ENCODE measurements at regions not wholly inside any gene's neighbourhood (a gene's known extent, or its start where the extent isn't known, plus 50 kb on each side); places are given as distances from the start of the nearest gene placed in this dataset.

DNA sequence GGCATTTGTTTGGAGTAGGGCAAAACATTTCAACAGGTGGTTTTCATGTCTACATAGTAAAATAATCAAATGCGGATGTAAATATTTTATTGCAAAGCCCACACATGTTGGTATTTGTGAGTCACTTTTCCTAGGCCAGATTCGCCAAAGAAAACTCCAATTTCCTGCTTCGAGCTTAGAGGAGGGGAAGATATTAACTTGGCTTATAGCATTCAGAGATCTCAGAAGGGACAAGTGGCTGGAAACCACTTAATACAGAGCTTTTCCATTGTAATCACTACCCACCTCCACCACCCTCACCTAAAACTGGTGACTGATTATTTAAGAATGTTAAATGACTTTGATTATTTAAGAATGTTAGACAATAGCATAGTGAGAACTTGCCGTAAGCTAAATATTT, 530.6 kb upstream of the SPRY2 start:
- Histone ChIP-seq H3K27me3 (ENCODE audit: control insufficient read depth in 2 of 2, insufficient read depth in 2 of 2, low read length in 2 of 2) (no peaks in the 10 kb centered on the region), H3K9me3 (ENCODE audit: control insufficient read depth in 2 of 2, low read length in 2 of 2) (no peaks in the 10 kb centered on the region), H3K36me3 (ENCODE audit: control insufficient read depth in 2 of 2, insufficient read depth in 2 of 2, low read length in 2 of 2) (no peaks in the 10 kb centered on the region), H3K27ac (ENCODE audit: low read depth in 2 of 2, low read length in 2 of 2) (no peak overlapping the region), H3K4me3 (ENCODE audit: low read length in 2 of 2) (no peak overlapping the region), H3K9ac (ENCODE audit: low read depth in 1 of 2, low read length in 2 of 2) (no peak overlapping the region), H3K4me1 (ENCODE audit: control insufficient read depth in 2 of 2, insufficient read depth in 2 of 2, low read length in 2 of 2) (no peaks in the 10 kb centered on the region)

- Histone ChIP-seq H3K27ac (ENCODE audit: low read depth in 2 of 2, low read length in 2 of 2) (no peak overlapping the region), H3K9me3 (ENCODE audit: control insufficient read depth in 2 of 2, low read length in 2 of 2) (no peaks in the 10 kb centered on the region), H3K36me3 (ENCODE audit: control insufficient read depth in 2 of 2, insufficient read depth in 2 of 2, low read length in 2 of 2) (no peaks in the 10 kb centered on the region), H3K9ac (ENCODE audit: low read depth in 1 of 2, low read length in 2 of 2) (no peak overlapping the region), H3K4me3 (ENCODE audit: low read length in 2 of 2) (no peak overlapping the region), H3K27me3 (ENCODE audit: control insufficient read depth in 2 of 2, insufficient read depth in 2 of 2, low read length in 2 of 2) (no peaks in the 10 kb centered on the region), H3K4me1 (ENCODE audit: control insufficient read depth in 2 of 2, insufficient read depth in 2 of 2, low read length in 2 of 2) (no peaks in the 10 kb centered on the region)
Measured at GRCh38 chr13:80870186-80870585, 529.3 kb upstream of the SPRY2 start.

DNA sequence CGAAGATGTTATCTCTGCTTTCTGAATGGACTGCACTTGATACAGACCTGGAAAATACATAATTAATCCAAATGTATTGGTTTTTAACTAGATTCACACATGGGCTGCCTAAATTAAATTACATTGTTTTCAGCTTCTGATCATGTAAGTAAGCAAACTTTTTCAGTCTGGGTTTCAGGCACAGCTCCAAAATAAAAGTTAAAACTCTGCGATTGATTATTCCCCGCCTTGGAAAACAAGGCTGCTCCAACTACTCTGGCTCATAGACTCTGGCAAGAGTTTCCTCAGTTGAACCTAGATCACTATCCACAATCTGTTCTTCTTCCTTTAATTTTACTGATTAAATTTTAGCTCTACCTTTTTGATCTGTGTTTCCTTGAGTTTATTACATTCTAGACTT, 526.0 kb upstream of the SPRY2 start:
- Histone ChIP-seq H3K36me3 (ENCODE audit: control insufficient read depth in 2 of 2, insufficient read depth in 2 of 2, low read length in 2 of 2) (no peaks in the 10 kb centered on the region), H3K9ac (ENCODE audit: low read depth in 1 of 2, low read length in 2 of 2) (no peak overlapping the region), H3K4me3 (ENCODE audit: low read length in 2 of 2) (no peak overlapping the region), H3K27ac (ENCODE audit: low read depth in 2 of 2, low read length in 2 of 2) (no peak overlapping the region), H3K27me3 (ENCODE audit: control insufficient read depth in 2 of 2, insufficient read depth in 2 of 2, low read length in 2 of 2) (no peaks in the 10 kb centered on the region), H3K4me1 (ENCODE audit: control insufficient read depth in 2 of 2, insufficient read depth in 2 of 2, low read length in 2 of 2) (no peaks in the 10 kb centered on the region), H3K9me3 (ENCODE audit: control insufficient read depth in 2 of 2, low read length in 2 of 2) (no peaks in the 10 kb centered on the region)

DNA sequence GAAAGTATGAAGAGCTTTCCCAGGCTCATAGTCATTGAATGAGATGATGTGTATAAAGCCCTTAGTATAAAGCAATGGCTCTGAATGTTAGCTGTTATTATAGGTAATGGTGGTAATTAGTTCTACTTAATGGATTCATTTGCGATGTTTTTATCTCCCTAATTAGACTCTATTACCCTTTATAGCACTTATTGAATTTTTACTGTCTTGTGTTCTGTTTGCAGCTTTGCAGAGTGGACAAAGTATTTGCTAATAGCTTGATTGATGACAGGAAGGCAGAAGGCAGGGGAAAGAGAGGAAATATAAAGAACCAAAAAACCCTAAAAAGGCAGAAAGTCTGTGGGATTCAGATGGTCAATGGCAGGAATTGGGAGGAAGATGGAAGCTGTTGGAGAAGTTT, 524.4 kb upstream of the SPRY2 start:
- no peaks in the 10 kb centered on the region for H3K27me3 ChIP-seq (ENCODE audit: control insufficient read depth in 2 of 2, insufficient read depth in 2 of 2, low read length in 2 of 2)
- H3K4me1 ChIP-seq (ENCODE audit: control insufficient read depth in 2 of 2, insufficient read depth in 2 of 2, low read length in 2 of 2) = no peaks in the 10 kb centered on the region
- H3K9ac ChIP-seq (ENCODE audit: low read depth in 1 of 2, low read length in 2 of 2) = no peak overlapping the region
- H3K27ac ChIP-seq (ENCODE audit: low read depth in 2 of 2, low read length in 2 of 2) = no peak overlapping the region
- H3K4me3 ChIP-seq (ENCODE audit: low read length in 2 of 2) = no peak overlapping the region
- no peaks in the 10 kb centered on the region for H3K36me3 ChIP-seq (ENCODE audit: control insufficient read depth in 2 of 2, insufficient read depth in 2 of 2, low read length in 2 of 2)
- H3K9me3 ChIP-seq (ENCODE audit: control insufficient read depth in 2 of 2, low read length in 2 of 2) = no peaks in the 10 kb centered on the region

DNA sequence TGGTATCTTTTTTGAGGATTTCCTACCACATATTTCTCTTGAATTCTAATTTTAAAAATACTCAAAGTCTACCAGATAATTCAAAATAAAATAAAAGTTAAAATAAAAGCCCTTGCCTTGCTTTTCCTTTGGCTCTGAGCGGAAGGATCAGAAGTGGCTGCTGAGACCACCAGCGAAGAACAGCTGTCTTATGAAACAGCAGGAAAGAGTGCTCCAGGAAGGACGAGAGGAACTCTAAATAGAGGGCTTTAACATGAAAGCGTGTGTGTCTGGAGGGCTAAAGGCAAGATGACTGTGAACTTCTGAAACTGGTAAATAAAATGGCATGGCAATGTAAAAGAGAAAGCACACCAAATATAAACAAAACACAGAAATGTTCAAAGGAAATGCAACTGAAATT, 521.5 kb upstream of the SPRY2 start:
- H3K9me3 ChIP-seq (ENCODE audit: control insufficient read depth in 2 of 2, low read length in 2 of 2) = no peaks in the 10 kb centered on the region
- H3K4me1 ChIP-seq (ENCODE audit: control insufficient read depth in 2 of 2, insufficient read depth in 2 of 2, low read length in 2 of 2) = no peaks in the 10 kb centered on the region
- H3K4me3 ChIP-seq (ENCODE audit: low read length in 2 of 2) = no peak overlapping the region
- H3K36me3 ChIP-seq (ENCODE audit: control insufficient read depth in 2 of 2, insufficient read depth in 2 of 2, low read length in 2 of 2) = no peaks in the 10 kb centered on the region
- no peak overlapping the region for H3K9ac ChIP-seq (ENCODE audit: low read depth in 1 of 2, low read length in 2 of 2)
- H3K27me3 ChIP-seq (ENCODE audit: control insufficient read depth in 2 of 2, insufficient read depth in 2 of 2, low read length in 2 of 2) = no peaks in the 10 kb centered on the region
- no peak overlapping the region for H3K27ac ChIP-seq (ENCODE audit: low read depth in 2 of 2, low read length in 2 of 2)

DNA sequence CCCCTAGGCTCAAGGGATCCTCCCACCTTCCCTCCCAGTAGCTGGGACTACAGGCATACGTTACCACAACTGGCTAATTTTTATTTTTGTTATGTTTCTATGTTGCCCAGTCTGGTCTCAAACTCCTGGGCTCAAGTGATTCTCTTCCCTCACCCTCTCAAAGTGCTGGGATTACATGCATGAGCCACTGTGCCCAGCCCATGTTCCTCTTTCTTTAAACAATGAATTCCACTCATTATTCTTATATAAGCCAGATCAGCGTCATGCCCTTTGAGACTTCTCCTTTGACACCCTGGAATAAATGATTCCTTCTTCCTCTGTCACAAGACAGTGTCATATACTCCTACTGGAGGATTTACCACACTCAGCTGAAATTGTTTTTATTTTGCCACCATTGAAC, 519.9 kb upstream of the SPRY2 start:
- no peak overlapping the region for H3K9ac ChIP-seq (ENCODE audit: low read depth in 1 of 2, low read length in 2 of 2)
- no peak overlapping the region for H3K4me3 ChIP-seq (ENCODE audit: low read length in 2 of 2)
- H3K27me3 ChIP-seq (ENCODE audit: control insufficient read depth in 2 of 2, insufficient read depth in 2 of 2, low read length in 2 of 2) = no peaks in the 10 kb centered on the region
- no peak overlapping the region for H3K27ac ChIP-seq (ENCODE audit: low read depth in 2 of 2, low read length in 2 of 2)
- no peaks in the 10 kb centered on the region for H3K9me3 ChIP-seq (ENCODE audit: control insufficient read depth in 2 of 2, low read length in 2 of 2)
- H3K4me1 ChIP-seq (ENCODE audit: control insufficient read depth in 2 of 2, insufficient read depth in 2 of 2, low read length in 2 of 2) = no peaks in the 10 kb centered on the region
- no peaks in the 10 kb centered on the region for H3K36me3 ChIP-seq (ENCODE audit: control insufficient read depth in 2 of 2, insufficient read depth in 2 of 2, low read length in 2 of 2)

DNA sequence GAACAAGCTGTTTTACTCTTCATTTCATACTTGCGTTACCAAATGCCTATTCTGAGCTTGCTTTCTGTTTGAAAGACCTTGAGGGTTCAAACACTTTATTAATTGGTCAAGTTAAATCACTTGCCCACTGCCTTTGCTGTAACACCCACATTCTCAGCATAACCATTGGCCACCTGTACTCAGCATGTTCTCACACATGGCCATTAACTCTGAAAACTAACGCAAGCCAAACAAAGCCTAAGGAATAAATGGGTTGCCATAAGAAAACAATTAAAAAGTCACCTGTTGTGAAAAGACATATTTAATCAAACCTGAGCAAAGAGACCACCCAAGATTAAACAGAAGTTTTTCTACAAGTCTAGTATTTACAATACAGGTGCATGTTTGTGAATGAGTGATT, 517.2 kb upstream of the SPRY2 start:
- no peaks in the 10 kb centered on the region for H3K9me3 ChIP-seq (ENCODE audit: control insufficient read depth in 2 of 2, low read length in 2 of 2)
- H3K36me3 ChIP-seq (ENCODE audit: control insufficient read depth in 2 of 2, insufficient read depth in 2 of 2, low read length in 2 of 2) = no peaks in the 10 kb centered on the region
- H3K9ac ChIP-seq (ENCODE audit: low read depth in 1 of 2, low read length in 2 of 2) = no peak overlapping the region
- no peaks in the 10 kb centered on the region for H3K27me3 ChIP-seq (ENCODE audit: control insufficient read depth in 2 of 2, insufficient read depth in 2 of 2, low read length in 2 of 2)
- H3K4me3 ChIP-seq (ENCODE audit: low read length in 2 of 2) = no peak overlapping the region
- no peaks in the 10 kb centered on the region for H3K4me1 ChIP-seq (ENCODE audit: control insufficient read depth in 2 of 2, insufficient read depth in 2 of 2, low read length in 2 of 2)
- no peak overlapping the region for H3K27ac ChIP-seq (ENCODE audit: low read depth in 2 of 2, low read length in 2 of 2)

- Histone ChIP-seq H3K9me3 (ENCODE audit: control insufficient read depth in 2 of 2, low read length in 2 of 2) (no peaks in the 10 kb centered on the region), H3K9ac (ENCODE audit: low read depth in 1 of 2, low read length in 2 of 2) (no peak overlapping the region), H3K4me1 (ENCODE audit: control insufficient read depth in 2 of 2, insufficient read depth in 2 of 2, low read length in 2 of 2) (no peaks in the 10 kb centered on the region), H3K36me3 (ENCODE audit: control insufficient read depth in 2 of 2, insufficient read depth in 2 of 2, low read length in 2 of 2) (no peaks in the 10 kb centered on the region), H3K27ac (ENCODE audit: low read depth in 2 of 2, low read length in 2 of 2) (no peak overlapping the region), H3K27me3 (ENCODE audit: control insufficient read depth in 2 of 2, insufficient read depth in 2 of 2, low read length in 2 of 2) (no peaks in the 10 kb centered on the region), H3K4me3 (ENCODE audit: low read length in 2 of 2) (no peak overlapping the region)
Measured at GRCh38 chr13:80857321-80857720, 516.4 kb upstream of the SPRY2 start.

GRCh38 chr13:80850771-80851170, 509.8 kb upstream of the SPRY2 start:
- H3K4me1 ChIP-seq (ENCODE audit: control insufficient read depth in 2 of 2, insufficient read depth in 2 of 2, low read length in 2 of 2) = no peaks in the 10 kb centered on the region
- H3K4me3 ChIP-seq (ENCODE audit: low read length in 2 of 2) = no peak overlapping the region
- no peaks in the 10 kb centered on the region for H3K9me3 ChIP-seq (ENCODE audit: control insufficient read depth in 2 of 2, low read length in 2 of 2)
- no peaks in the 10 kb centered on the region for H3K27me3 ChIP-seq (ENCODE audit: control insufficient read depth in 2 of 2, insufficient read depth in 2 of 2, low read length in 2 of 2)
- no peak overlapping the region for H3K9ac ChIP-seq (ENCODE audit: low read depth in 1 of 2, low read length in 2 of 2)
- no peak overlapping the region for H3K27ac ChIP-seq (ENCODE audit: low read depth in 2 of 2, low read length in 2 of 2)
- no peaks in the 10 kb centered on the region for H3K36me3 ChIP-seq (ENCODE audit: control insufficient read depth in 2 of 2, insufficient read depth in 2 of 2, low read length in 2 of 2)

DNA sequence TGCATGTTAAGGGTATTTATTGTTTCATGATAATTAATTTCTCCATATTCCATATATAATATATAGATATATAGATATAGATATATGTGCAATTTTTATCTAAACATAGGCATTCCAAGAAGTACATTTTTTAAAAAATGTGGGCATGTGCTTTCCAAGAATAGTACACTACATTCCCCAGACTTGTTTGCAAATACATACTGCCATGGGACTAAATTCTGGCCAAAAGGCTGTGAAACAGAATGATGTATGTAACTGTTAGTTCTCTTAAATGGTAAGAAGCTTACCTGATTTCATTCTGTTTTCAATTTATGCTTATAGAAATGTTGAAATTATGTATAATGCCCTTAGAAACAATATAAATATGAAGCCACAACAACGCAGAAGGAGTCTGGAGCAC, 503.2 kb upstream of the SPRY2 start:
- Histone ChIP-seq H3K36me3 (ENCODE audit: control insufficient read depth in 2 of 2, insufficient read depth in 2 of 2, low read length in 2 of 2) (no peaks in the 10 kb centered on the region), H3K9me3 (ENCODE audit: control insufficient read depth in 2 of 2, low read length in 2 of 2) (no peaks in the 10 kb centered on the region), H3K9ac (ENCODE audit: low read depth in 1 of 2, low read length in 2 of 2) (no peak overlapping the region), H3K27ac (ENCODE audit: low read depth in 2 of 2, low read length in 2 of 2) (no peak overlapping the region), H3K4me3 (ENCODE audit: low read length in 2 of 2) (no peak overlapping the region), H3K27me3 (ENCODE audit: control insufficient read depth in 2 of 2, insufficient read depth in 2 of 2, low read length in 2 of 2) (no peaks in the 10 kb centered on the region), H3K4me1 (ENCODE audit: control insufficient read depth in 2 of 2, insufficient read depth in 2 of 2, low read length in 2 of 2) (no peaks in the 10 kb centered on the region)

DNA sequence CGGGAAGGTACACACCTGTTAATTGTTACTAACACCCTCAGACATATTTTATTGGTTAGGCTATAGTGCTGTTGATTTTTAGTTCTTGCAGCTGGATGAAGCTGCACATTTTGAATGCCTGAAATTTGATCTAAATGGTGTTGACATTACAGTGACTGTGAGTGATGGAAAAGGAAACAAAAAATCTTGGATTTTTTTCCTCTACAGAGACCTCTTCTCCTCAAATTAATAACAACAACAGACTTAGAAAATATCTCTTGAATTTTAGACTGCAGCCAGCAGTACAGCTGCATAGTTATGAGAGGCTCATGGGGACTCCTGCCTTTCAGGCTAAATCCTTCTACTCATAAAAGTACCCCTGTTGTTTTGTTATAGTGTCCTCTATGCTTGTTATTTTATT, 500.5 kb upstream of the SPRY2 start:
- Histone ChIP-seq H3K36me3 (ENCODE audit: control insufficient read depth in 2 of 2, insufficient read depth in 2 of 2, low read length in 2 of 2) (no peaks in the 10 kb centered on the region), H3K27ac (ENCODE audit: low read depth in 2 of 2, low read length in 2 of 2) (no peak overlapping the region), H3K4me3 (ENCODE audit: low read length in 2 of 2) (no peak overlapping the region), H3K27me3 (ENCODE audit: control insufficient read depth in 2 of 2, insufficient read depth in 2 of 2, low read length in 2 of 2) (no peaks in the 10 kb centered on the region), H3K4me1 (ENCODE audit: control insufficient read depth in 2 of 2, insufficient read depth in 2 of 2, low read length in 2 of 2) (no peaks in the 10 kb centered on the region), H3K9me3 (ENCODE audit: control insufficient read depth in 2 of 2, low read length in 2 of 2) (no peaks in the 10 kb centered on the region), H3K9ac (ENCODE audit: low read depth in 1 of 2, low read length in 2 of 2) (no peak overlapping the region)

Measured in mucosa of rectum (tissue), 2 donors.